Panc1 (cell line): ENCODE measurements at regions not wholly inside any gene's neighbourhood (a gene's known extent, or its start where the extent isn't known, plus 50 kb on each side); places are given as distances from the start of the nearest gene placed in this dataset.

Source experiments
- ATAC-seq: fragments of 200-7000 bp; cut with Tn5 transposase; 2 replicates; pipeline ENCODE4 v1.9.1; 2020; ENCODE audit warnings: mild to moderate bottlenecking, moderate library complexity
- BruUV-seq: library from RNA; stranded (reverse); fragments of 400-500 nt; replicated peaks from 2 replicates; lab custom pipeline; 2021; lab: Mats Ljungman, UMichigan
- CTCF ChIA-PET: fragments of 300-600 bp; sonication (Branson Sonifier 250); formaldehyde crosslinking; loops from one replicate; lab custom pipeline; 2022; ENCODE audit warnings: antibody characterized with exemption; lab: Charles Lee
- POLR2A ChIA-PET: fragments of 300-600 bp; sonication (Branson Sonifier 250); formaldehyde crosslinking; loops from one replicate; lab custom pipeline; 2022; ENCODE audit warnings: antibody characterized with exemption; lab: Charles Lee
- DNase-seq: peaks from one replicate; pipeline ENCODE4 v3.0.0-alpha.2; 2010; ENCODE audit warnings: low read depth, low spot score
- H3K27ac ChIP-seq: 2 replicates; pipeline ENCODE4 v1.5.1; 2011; ENCODE audit warnings: mild to moderate bottlenecking, low read length, inconsistent platforms
- H3K27me3 ChIP-seq: fragments of 200-500 bp; sonication (Bioruptor generic); 2 replicates; pipeline ENCODE4 v1.6.0; 2014; ENCODE audit warnings: low read length, inconsistent platforms; ENCODE audit not compliant: control insufficient read depth, insufficient read depth
- H3K36me3 ChIP-seq: fragments of 200-500 bp; sonication (Bioruptor generic); 2 replicates; pipeline ENCODE4 v1.5.1; 2014; ENCODE audit warnings: inconsistent platforms, mild to moderate bottlenecking, low read length, moderate library complexity; ENCODE audit not compliant: control insufficient read depth, insufficient read depth
- H3K4me1 ChIP-seq: 2 replicates; pipeline ENCODE4 v1.5.1; 2011; ENCODE audit warnings: inconsistent platforms, mild to moderate bottlenecking, low read length, moderate library complexity; ENCODE audit not compliant: control insufficient read depth, insufficient read depth
- H3K4me3 ChIP-seq, 2 experiments: 2 replicates each; pipeline ENCODE4 v1.5.1; 2011 to 2012; ENCODE audit warnings: low read depth in 2 of 2, low read length in 2 of 2, mild to moderate bottlenecking in 2 of 2, inconsistent platforms in 1 of 2, moderate library complexity in 1 of 2
- H3K9me3 ChIP-seq: fragments of 200-500 bp; sonication (Bioruptor generic); 2 replicates; pipeline ENCODE4 v1.5.1; 2014; ENCODE audit warnings: low read depth, mild to moderate bottlenecking, inconsistent platforms, low read length, moderate library complexity; ENCODE audit not compliant: control insufficient read depth, insufficient read depth
- POLR2AphosphoS5 ChIP-seq: IDR thresholded peaks from 2 replicates; pipeline ENCODE4 v1.6.1; 2012; ENCODE audit warnings: mild to moderate bottlenecking, low read depth, low read length, moderate library complexity
- SIN3A ChIP-seq: IDR thresholded peaks from 2 replicates; pipeline ENCODE4 v1.6.1; 2012; ENCODE audit warnings: low read depth, mild to moderate bottlenecking, low read length, moderate library complexity, borderline replicate concordance; ENCODE audit not compliant: insufficient read depth
- TCF7L2 ChIP-seq: IDR thresholded peaks from 2 replicates; pipeline ENCODE4 v1.6.1; 2011; ENCODE audit warnings: mild to moderate bottlenecking, low read depth, low read length, inconsistent platforms
- in situ Hi-C: cut with HindIII; loops from 2 replicates; pipeline ENCODE4 v1.10.0; 2016; ENCODE audit warnings: low sequenced_read_pairs, low pct_unique_long_range_greater_than_20kb
- intact Hi-C: fragments of 100-400 bp; cut with micrococcal nuclease; formaldehyde crosslinking; loops from one replicate; pipeline ENCODE4 v1.10.0; 2022; ENCODE audit not compliant: unreplicated experiment
- TF ChIP-seq, protein P1 (sequence below), 2 experiments: IDR thresholded peaks; 2 replicates each; pipeline ENCODE4 v1.6.1; 2011 to 2012; ENCODE audit warnings: low read depth in 2 of 2, control low read depth in 1 of 2, low read length in 1 of 2, mild to moderate bottlenecking in 1 of 2, moderate library complexity in 1 of 2; ENCODE audit not compliant: insufficient read depth in 1 of 2
- TF ChIP-seq, protein P2 (sequence below): fragments of 450-650 bp; IDR thresholded peaks from 2 replicates; pipeline ENCODE4 v1.5.1; 2017; ENCODE audit warnings: mild to moderate bottlenecking

DNA sequence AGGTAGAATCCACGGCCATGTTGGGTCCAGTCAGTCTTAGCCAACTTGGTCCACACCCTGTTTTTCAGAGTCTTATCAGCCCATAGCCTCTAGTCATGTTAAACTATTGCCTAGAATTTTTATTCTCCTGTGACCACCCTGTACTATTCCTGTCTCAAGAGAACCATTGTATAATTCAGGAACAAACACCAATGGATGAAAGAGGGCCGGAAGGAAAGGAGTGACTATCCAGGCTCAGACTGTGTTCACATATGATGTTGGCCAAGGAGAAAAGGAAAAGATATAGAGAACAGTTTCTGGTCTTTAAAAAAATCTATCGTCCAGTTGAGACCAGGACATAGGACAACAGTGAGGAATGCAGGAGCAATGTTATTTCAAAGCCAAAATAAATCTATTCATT lies 82.9 kb upstream of the SETBP1 start:
- intact Hi-C loops (no loop called here), in situ Hi-C loops (no loop called here)
- ChIA-PET CTCF (no interaction called here), POLR2A (no interaction called here)
- Histone ChIP-seq H3K9me3 (no peaks in the 10 kb centered on the region), H3K36me3 (no peaks in the 10 kb centered on the region), H3K27me3 (no peaks in the 10 kb centered on the region), H3K4me3 (no peak overlapping the region), H3K4me1 (no peaks in the 10 kb centered on the region), H3K27ac (no peak overlapping the region)
- TF ChIP-seq, protein P1, sequence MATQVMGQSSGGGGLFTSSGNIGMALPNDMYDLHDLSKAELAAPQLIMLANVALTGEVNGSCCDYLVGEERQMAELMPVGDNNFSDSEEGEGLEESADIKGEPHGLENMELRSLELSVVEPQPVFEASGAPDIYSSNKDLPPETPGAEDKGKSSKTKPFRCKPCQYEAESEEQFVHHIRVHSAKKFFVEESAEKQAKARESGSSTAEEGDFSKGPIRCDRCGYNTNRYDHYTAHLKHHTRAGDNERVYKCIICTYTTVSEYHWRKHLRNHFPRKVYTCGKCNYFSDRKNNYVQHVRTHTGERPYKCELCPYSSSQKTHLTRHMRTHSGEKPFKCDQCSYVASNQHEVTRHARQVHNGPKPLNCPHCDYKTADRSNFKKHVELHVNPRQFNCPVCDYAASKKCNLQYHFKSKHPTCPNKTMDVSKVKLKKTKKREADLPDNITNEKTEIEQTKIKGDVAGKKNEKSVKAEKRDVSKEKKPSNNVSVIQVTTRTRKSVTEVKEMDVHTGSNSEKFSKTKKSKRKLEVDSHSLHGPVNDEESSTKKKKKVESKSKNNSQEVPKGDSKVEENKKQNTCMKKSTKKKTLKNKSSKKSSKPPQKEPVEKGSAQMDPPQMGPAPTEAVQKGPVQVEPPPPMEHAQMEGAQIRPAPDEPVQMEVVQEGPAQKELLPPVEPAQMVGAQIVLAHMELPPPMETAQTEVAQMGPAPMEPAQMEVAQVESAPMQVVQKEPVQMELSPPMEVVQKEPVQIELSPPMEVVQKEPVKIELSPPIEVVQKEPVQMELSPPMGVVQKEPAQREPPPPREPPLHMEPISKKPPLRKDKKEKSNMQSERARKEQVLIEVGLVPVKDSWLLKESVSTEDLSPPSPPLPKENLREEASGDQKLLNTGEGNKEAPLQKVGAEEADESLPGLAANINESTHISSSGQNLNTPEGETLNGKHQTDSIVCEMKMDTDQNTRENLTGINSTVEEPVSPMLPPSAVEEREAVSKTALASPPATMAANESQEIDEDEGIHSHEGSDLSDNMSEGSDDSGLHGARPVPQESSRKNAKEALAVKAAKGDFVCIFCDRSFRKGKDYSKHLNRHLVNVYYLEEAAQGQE (IDR thresholded peaks at IDR 0.05; ENCODE audit: insufficient read depth in 1 of 2, low read depth in 2 of 2, low read length in 1 of 2): no peak
- no peak for TF ChIP-seq TCF7L2
- TF ChIP-seq SIN3A: no peak
- TF ChIP-seq, protein P2, sequence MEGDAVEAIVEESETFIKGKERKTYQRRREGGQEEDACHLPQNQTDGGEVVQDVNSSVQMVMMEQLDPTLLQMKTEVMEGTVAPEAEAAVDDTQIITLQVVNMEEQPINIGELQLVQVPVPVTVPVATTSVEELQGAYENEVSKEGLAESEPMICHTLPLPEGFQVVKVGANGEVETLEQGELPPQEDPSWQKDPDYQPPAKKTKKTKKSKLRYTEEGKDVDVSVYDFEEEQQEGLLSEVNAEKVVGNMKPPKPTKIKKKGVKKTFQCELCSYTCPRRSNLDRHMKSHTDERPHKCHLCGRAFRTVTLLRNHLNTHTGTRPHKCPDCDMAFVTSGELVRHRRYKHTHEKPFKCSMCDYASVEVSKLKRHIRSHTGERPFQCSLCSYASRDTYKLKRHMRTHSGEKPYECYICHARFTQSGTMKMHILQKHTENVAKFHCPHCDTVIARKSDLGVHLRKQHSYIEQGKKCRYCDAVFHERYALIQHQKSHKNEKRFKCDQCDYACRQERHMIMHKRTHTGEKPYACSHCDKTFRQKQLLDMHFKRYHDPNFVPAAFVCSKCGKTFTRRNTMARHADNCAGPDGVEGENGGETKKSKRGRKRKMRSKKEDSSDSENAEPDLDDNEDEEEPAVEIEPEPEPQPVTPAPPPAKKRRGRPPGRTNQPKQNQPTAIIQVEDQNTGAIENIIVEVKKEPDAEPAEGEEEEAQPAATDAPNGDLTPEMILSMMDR: no peak
- TF ChIP-seq POLR2AphosphoS5: no peak
- no peak for DNase-seq
- ATAC-seq: no peak
- no TSS peak for BruUV-seq

DNA sequence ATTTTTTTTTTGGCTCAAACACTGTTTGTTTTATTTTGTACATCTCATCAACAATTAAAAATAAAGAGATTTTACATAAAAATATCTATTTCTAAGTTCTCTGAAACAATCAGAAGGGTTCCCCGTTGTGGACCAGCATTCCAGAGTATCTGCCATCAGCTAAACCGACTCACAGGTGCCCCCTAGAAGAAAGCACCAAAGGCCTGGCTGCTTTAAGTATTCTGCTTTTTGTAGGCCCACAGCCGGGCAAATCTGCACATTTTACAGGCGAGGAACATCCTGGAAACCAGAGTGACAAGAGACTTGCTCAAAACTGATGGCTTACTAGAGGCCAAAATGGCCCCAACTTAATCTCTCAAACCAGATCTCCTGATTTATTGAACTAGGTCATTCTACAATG lies 82.2 kb upstream of the SETBP1 start:
- POLR2A ChIA-PET: no interaction called here
- no peak overlapping the region for H3K4me3 ChIP-seq
- no peak overlapping the region for H3K27ac ChIP-seq
- ATAC-seq (no peak), DNase-seq (no peak)
- intact Hi-C loops: no loop called here
- no TSS peak for BruUV-seq
- no peaks in the 10 kb centered on the region for H3K4me1 ChIP-seq
- H3K9me3 ChIP-seq: no peaks in the 10 kb centered on the region
- CTCF ChIA-PET: no interaction called here
- no peaks in the 10 kb centered on the region for H3K27me3 ChIP-seq
- TF ChIP-seq, protein P2: no peak; the same call in 1 of the 2 replicates
- TF ChIP-seq SIN3A (no peak), TCF7L2 (no peak), POLR2AphosphoS5 (no peak)
- TF ChIP-seq, protein P1 (IDR thresholded peaks at IDR 0.05; ENCODE audit: insufficient read depth in 1 of 2, low read depth in 2 of 2, low read length in 1 of 2): no peak
- H3K36me3 ChIP-seq: no peaks in the 10 kb centered on the region
- in situ Hi-C loops: no loop called here
